ENCODE measurements at regions not wholly inside any gene's neighbourhood (a gene's known extent, or its start where the extent isn't known, plus 50 kb on each side); places are given as distances from the start of the nearest gene placed in this dataset.

GRCh38 chr13:105799155-105799554 is 736.3 kb downstream of the EFNB2 start:
- TF ChIP-seq EZH2 (IDR thresholded peaks at IDR 0.05; ENCODE audit: insufficient read depth, poor library complexity, severe bottlenecking) (no peak), EZH2phosphoT487 (IDR thresholded peaks at IDR 0.05; ENCODE audit: insufficient read depth, low read depth) (no peak)
